GM21423 (cell line): ENCODE measurements at regions not wholly inside any gene's neighbourhood (a gene's known extent, or its start where the extent isn't known, plus 50 kb on each side); places are given as distances from the start of the nearest gene placed in this dataset.

Experiments
- ATAC-seq: cut with Tn5 transposase; IDR thresholded peaks from one replicate; pipeline ENCODE4 v1.9.1; 2021; ENCODE audit warnings: mild to moderate bottlenecking, moderate library complexity; ENCODE audit not compliant: unreplicated experiment

DNA sequence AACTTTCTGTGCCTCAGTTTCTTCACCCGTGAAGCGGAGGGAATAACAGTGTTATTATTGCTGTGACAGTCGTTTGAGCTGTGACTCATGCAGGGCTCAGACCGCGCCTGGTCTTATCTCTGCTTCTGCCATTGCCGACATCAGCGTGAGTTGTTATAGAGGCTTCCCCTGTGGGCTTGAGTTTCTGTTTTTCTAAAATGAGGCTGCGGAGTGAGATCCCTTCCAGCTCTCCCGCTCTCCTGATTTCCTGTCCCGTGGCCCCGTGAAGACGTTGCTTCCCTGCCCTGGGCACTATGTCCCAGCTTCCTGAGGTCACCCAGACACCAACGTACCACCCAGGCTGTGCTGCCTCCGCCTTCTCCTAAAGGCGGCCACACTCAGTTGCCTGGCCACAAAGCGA is 278.5 kb downstream of the BMP7 start:
- ATAC-seq: no peak

DNA sequence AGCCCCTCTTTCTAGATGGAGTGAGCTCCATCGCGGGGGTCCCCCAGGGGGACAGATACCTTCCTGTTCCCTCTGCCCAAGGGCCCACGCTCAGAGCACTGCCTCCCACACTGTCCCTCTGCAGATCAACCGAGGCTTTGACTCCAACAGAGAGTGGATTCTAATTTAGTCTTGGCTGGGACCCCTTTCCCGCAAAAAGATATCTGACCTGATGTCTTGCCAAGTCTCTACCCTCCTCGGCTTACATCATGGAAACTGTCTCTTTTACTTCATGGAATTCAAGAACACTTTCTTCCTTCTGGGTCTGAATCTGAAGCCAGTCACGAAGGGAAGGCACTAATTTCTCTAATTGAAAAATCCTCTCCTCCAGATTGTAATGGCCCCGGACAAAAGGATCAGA is 278.0 kb downstream of the BMP7 start:
- ATAC-seq: no peak

- ATAC-seq: no peak
Observed at GRCh38 chr20:56989516-56989915, 276.9 kb downstream of the BMP7 start.

GRCh38 chr20:56993020-56993559 is 273.4 kb downstream of the BMP7 start:
- ATAC-seq: no peak

GRCh38 chr20:56994006-56994405 is 272.4 kb downstream of the BMP7 start:
- no peak for ATAC-seq

DNA sequence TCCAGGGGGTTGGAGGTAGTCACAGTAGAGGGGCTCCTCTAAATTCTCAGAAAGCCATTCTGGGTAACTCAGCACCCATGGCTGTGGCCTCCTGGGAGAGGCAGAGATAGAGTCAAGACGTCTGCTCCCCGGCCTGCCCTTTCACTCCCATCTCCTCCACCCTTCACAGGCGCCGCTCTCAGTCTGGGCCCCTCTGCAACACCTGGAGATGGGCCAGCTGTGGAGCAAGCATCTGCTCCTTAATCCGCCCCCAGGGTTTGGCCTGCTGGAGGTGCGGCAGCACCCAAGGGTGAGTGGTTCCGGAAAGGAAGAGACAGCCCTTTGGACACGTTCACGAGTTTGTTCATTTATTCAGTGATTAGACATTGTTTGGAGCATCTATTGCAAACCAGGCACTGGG is 271.3 kb downstream of the BMP7 start:
- ATAC-seq: no peak

DNA sequence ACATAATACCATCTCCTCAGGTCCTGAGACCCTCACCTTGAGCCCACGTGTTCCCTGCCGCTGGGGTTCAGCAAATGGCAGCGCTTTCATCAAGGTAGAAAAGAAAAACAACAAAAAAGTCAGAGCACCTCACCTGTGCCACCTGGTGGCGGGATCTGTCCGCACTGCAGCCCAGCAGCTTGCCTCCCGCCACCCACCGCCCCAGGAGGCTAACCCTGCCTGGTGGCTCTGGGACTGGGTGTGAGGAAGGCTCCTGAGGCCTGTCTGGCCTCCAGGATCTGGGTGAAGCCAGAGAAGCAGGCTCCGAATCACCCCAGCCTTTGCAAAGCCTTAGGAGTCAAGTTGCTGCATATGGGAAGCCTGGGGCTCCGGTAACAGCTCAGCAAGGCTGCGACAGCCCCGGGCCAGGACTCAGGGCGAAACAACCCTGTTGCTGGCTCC is 270.8 kb downstream of the BMP7 start:
- no peak for ATAC-seq

DNA sequence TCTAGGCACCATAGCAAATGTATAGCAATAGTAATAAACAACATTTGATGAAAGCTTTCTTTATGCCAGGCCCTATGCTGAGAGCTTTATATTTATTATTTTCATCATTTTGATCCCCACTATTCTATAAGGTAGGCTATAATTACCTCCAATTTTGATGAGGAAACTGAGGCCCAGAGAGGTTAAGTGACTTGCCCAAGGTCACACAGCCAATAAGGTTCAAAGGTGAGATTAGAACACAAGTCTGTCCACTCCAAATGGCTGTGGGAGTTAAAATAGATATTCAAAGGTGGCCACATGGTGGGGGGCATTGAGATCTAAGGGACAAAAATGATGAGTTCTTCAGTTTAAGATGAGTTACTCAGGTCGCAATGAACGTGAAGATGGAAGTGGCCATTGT is 269.9 kb downstream of the BMP7 start:
- no peak for ATAC-seq

GRCh38 chr20:56998438-56998837 is 268.0 kb downstream of the BMP7 start:
- ATAC-seq: no peak

- no peak for ATAC-seq
Observed at GRCh38 chr20:57000441-57000968, 265.9 kb downstream of the BMP7 start.

DNA sequence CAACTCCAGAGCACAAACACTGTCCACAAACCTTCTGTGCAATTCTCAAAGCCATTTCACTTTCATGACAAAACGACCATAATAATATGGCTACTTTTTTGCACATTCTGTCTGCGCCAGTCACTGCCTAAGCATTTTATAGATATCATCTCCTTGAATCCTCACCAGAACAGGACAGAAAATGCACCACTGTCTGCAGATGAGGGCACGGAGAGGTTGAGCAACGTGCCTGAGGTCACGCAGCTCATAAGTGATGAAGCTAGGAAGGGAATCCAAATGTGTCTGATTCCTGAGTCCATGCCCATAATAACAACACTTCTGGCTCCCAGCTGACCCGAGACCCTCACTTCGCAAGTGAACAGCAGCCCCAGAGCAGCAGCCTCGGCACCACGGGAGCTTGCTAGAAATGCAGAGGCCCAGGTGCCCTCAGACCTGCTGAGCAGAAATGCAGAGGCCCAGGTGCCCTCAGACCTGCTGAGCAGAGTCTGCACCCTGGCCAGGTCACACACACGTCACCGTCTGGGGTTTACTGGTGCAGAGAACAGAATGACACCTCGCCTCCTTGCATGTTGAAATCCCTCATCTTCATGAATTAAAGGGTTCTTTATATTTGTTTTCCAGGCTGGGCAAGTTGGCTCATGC is 265.2 kb downstream of the BMP7 start:
- ATAC-seq: no peak

DNA sequence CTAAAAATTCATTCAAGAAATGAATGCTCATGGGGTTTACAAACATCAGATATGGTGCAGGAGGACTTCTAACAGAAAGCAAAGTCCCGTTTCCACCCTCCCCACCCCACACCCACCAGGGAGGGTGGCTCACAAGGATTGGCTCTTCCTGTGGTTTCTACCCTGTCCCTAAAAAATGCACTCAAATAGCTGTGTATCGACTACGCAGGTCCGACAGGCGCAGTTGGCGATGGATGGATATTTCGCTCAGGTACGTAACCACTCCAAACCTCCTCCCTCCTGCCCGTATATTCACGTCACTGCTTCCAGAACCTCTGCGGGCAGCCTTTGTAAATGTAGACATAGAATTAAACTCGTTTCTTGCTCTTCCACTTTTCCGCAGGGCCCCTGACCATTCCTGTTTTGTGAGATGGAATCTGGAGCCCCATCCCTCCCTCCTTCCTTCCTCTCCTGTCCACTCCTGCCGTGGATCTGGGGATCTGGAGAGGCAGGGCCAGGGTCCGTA is 264.3 kb downstream of the BMP7 start:
- ATAC-seq: no peak

DNA sequence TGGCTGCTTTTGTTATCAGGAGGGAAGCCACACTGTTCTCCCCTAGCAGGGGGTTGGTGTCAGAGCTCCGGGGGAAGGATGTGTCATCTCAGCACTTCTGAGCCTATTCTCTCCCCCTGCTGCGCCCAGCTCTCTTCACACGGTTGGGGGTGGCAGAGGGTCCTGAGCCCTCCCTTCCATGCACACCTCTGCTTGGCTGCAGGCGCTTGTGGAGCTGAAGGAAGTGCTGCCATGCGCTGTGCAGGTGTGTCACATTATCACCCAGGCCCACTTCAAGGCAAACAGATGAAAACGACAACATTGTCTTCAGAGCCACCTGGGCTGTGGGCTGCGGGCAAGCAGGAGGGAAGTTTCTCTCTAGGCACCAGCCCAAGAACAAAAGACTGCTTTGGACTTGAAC is 263.4 kb downstream of the BMP7 start:
- ATAC-seq: no peak

DNA sequence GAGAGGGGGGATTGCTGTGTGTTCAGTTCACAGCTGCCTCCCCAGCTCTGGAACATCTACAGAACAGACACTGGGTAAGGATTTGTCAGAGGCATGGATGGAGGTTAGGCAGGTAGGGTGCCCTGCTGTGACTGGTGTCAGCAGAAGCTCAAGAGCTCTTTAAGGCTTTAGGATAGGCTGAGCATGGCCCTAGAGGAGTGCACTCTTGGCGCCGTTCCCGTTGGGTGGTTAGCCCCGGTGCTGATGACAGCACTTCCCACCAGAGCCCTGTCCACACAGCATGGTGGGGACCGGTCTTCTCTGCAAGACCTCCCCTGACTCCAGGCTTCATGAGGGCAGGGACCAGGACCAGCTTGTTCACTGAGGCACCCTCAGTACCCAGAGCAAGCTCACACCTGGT is 262.0 kb downstream of the BMP7 start:
- no peak for ATAC-seq

- no peak for ATAC-seq
Observed at GRCh38 chr20:57004951-57005933, 261.2 kb downstream of the BMP7 start.

GRCh38 chr20:57006411-57007170 is 259.9 kb downstream of the BMP7 start:
- no peak for ATAC-seq

GRCh38 chr20:57007171-57007540 is 259.3 kb downstream of the BMP7 start:
- no peak for ATAC-seq

GRCh38 chr20:57008217-57008616 is 258.2 kb downstream of the BMP7 start:
- ATAC-seq: no peak

- no peak for ATAC-seq
Observed at GRCh38 chr20:57009355-57009754, 257.1 kb downstream of the BMP7 start.

- ATAC-seq: no peak
Observed at GRCh38 chr20:57009775-57010174, 256.7 kb downstream of the BMP7 start.

GRCh38 chr20:57012691-57013090 is 253.8 kb downstream of the BMP7 start:
- ATAC-seq: no peak
